Stimulated activated CD8-positive, alpha-beta memory T cell treated with anti-CD3 and anti-CD28 coated beads, Interleukin-2, amount 100 ng/mL, for 1 hour (primary cell): ENCODE measurements at regions not wholly inside any gene's neighbourhood (a gene's known extent, or its start where the extent isn't known, plus 50 kb on each side); places are given as distances from the start of the nearest gene placed in this dataset.
"Not testable (repeated sequence)": the region's sequence is repeated elsewhere in the genome, so short reads cannot be mapped to it uniquely, and the experiment has no call there.

Experiments
- DNase-seq, 2 donors: peaks; one replicate each; pipeline ENCODE4 v3.0.0-alpha.2; 2020; ENCODE audit warnings: low read depth in 2 of 2

DNA sequence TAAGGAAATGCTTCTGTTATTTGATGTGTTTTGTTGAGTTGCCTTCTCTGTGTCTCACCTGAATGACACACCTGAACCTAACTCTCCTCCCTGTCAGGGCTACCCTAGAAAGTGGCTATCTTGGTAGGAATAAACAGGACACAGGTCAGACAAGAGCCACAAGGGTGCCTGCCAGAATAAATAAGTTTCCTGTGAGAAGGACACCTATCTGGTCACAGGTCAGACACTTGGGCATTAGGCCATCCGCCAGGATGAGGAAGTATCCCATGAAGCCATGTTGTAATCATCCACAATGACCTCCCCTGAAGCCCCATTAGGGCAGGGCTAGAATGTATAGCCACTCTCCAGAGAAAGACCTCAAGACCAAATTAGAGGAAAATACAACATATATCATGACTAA, 318.8 kb downstream of the ZNF674 start:
- DNase-seq: no peak

- DNase-seq: not testable (repeated sequence)
These were observed 321.7 kb downstream of the ZNF674 start for GRCh38 chrX:46223499-46223898.

DNA sequence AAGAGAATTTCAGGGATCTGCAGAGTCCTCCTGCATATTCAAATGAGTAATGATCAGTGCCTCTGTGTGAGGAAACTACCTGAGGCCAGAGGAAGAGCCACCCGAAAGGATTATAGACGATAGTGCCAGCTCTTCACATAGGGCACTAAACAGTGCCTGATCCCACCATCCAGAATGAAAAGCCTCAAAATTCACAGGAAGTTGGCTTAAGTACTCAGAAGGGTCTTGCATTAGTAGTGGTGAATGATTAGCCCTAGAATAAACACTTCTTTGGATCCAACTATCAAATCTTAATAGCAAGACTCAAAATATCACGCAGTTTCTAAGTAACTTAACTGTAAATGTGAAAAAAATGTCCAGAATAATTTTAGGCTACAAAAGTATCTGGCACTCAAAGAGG, 324.4 kb downstream of the ZNF674 start:
- no peak for DNase-seq

DNA sequence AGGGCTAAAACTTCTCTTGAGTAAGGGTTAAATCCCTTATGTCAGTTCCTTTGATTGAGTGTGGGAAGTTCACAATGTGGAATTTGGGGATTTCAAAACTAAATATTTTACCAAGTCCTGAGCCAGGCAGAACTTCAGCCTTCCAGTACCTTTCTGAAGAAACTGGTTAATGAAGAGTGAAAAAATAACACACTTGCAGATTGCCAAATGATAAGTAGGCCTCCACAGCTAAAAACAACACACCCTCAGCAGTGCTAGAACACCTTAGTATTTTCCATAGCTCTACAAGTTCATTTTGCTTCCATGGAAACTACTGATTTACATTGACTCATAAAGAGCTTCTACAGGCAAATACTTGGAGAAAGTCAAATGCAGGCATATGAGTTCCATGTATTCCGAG, 326.8 kb downstream of the ZNF674 start:
- DNase-seq: no peak

- no peak for DNase-seq
These were observed 328.8 kb downstream of the ZNF674 start for GRCh38 chrX:46216406-46216805.

GRCh38 chrX:46211079-46211478, 334.1 kb downstream of the ZNF674 start:
- no peak for DNase-seq

DNA sequence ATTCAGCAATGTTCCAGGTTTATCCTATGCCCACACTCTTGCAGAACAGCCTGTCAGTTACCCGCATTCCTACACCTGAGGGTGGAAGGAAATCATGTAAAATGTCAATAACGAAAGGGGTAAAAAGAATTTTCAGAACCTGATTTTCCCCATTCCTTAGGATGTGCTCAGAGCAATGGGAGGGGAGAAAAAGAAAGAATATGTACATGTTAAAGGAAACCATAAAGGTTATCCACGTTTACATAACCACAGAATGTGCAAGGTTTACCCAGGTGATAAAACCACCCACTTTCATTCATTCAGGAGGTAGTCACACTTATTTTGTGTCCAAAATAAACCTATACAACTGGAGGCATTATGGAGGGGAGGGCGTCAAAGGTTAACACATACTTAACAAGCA, 335.5 kb downstream of the ZNF674 start:
- DNase-seq: no peak

- no peak for DNase-seq
These were observed 336.2 kb downstream of the ZNF674 start for GRCh38 chrX:46209037-46209436.

DNA sequence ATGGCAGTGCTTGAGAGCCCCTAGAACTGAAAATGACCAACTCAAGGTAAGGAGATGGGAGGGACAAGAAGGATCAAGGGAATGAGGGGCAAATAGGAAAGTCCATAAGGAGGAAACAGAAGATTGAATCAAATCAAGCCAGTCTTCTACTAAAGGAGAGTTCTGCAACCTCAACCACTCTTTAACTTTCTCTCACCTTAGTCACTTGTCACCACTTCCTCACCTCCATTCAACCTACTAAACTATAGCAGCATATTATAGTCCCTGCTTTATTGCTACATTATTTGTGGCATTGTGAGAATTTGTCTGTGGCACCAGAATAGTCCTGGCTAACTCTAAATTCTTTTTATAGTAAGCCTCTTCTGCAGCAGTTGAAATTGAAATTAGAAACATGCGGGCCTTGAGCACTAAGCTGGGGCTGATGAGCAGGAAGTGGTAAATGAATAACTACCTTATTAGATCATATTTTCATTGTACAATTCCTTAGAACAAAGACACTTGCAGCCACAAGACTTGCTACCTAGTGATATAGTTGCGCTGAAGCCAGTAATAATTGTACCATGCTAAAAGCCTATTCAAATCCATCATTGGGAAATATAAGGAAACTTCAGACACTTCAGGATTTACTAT, 336.9 kb downstream of the ZNF674 start:
- no peak for DNase-seq

DNA sequence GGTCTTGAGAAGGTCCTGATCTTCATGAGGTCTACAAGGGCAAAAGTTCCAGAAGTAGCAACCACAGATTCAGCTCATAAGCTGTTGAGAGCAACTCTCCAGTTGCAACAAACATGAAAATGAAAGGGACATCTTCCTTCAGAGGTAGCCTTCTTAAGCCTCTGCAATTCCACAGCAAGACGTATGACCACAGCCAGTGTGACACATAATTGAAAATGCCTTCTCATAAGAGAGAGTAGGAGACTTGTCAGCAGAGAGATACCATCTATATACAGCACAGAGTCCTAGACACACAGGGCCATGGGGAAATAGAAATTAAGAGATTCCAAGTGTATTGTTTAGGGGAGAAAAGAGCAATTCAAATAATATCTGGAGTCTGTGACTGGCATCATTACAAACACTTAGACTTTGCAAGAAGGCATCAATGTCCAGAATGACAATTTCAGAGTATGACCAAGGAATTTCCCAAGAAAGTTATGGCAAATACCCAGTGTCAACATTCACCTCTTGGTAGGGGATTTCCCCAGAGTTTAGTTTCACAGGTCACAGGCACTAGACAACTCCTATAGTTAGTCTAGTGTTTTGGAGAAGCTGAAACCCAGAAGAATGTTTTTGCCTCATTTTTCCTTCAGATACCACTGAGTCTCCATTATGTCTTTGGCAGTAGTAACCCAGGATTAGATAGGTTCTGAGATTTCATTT, 340.3 kb downstream of the ZNF674 start:
- DNase-seq: no peak

DNA sequence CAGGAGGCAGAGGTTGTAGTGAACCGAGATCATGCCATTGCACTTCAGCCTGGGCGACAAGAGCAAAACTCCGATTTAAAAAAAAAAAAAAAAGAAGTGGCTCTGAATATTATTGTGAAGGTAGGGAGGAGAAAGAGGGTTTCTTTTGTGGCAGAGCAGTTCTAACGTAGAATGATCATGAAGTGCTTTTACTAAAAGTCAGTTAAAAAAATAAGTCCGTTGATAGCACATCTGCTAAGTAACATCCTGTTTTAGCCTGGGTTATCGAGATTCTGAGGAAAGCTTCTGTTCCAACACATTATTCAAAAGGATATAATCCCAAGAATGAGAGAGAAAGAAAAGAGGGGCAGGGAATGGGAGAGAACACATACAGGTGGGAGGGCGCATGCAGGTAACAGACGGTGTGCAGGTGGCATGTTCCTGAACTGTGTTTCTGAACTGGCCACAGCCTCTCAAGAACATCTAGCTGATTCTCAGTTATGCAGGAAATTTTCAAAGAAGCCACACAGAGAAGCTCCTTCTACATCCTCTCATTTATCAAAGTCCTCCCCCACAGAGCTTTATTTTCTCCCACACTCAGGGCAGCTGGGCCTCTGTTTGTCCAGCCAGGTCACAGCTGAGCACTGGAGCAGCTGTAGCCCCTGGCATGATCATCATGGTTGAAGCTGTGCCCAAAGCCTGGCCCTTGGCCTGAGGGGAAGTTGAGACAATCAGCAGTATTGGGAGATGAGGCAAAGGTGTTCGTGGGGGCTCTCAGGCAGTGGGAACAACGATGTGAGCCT, 342.3 kb downstream of the ZNF674 start:
- DNase-seq: no peak

- DNase-seq: no peak
These were observed 344.8 kb downstream of the ZNF674 start for GRCh38 chrX:46200413-46200812.

DNA sequence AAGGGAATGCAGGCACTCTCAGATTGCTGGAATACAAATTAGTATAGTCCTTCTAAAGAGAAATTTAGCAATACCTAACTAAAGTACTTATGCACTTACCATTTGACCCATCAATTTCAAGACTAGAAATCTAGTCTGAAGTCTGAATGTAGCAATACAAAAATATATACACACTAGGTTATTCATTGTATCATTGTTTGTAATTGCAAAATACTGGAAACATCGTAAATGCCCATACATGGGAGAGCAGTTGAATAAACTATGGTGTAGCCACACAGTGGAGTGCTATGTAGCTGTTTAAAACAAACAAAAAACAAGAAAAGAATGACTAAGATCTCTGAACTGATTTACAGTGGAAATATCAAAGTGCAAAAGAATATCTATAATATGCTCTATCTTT, 346.4 kb downstream of the ZNF674 start:
- DNase-seq: no peak

DNA sequence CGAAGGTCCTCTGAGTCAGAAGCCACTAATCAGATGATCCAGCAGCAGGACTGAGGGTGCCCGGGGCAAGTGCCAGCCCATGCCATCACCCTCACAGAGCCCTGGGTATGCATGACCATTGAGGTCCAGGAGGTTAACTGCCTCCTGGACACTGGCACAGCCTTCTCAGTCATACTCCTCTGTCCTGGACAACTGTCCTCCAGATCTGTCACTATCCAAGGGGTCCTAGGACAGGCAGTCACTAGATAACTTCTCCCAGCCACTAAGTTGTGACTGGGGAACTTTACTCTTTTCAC, 358.5 kb downstream of the ZNF674 start:
- DNase-seq: not testable (repeated sequence)

- no peak for DNase-seq
These were observed 359.1 kb downstream of the ZNF674 start for GRCh38 chrX:46185923-46186810.

- DNase-seq: no peak
These were observed 360.5 kb downstream of the ZNF674 start for GRCh38 chrX:46184749-46185148.

GRCh38 chrX:46180258-46180687, 364.9 kb downstream of the ZNF674 start:
- DNase-seq: no peak

- DNase-seq: no peak
These were observed 365.5 kb downstream of the ZNF674 start for GRCh38 chrX:46179748-46180147.

DNA sequence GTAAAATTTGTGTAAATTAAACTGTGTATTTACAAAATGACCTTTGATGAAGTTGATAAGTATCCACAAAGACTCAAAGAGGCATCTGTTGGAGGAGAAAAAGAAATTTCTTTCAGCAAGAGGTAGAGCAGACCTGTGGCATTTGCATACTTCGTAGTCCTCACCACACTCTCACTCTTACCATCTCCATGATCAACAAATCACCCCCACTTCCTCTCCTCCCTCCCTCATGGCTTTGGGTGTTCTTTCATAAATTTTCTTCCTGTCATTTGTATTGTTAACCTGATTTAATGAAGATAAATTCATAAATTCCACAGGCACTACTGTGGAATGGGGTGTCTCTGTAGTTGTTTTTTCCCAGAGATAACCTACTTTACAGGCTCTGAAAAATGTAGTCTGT, 366.5 kb downstream of the ZNF674 start:
- DNase-seq: no peak

DNA sequence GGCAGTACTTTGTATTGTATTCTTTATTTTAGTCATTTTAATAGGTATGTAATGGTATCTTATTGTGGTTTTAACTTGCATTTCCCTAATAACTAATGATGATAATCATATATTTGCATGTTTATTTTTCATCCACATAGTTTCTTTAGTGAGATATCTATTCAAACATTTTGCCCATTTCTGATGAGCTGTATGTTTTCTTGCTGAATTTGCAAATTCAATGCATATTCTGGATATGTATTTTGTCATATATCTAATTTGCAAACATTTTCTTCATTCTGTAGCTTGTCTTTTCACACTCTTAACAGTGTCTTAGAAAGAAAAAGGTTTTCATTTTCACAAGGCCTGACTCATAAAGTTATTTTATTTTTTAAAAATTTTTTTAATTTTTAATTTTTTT, 372.1 kb downstream of the ZNF674 start:
- DNase-seq: no peak

GRCh38 chrX:46171457-46171856, 373.8 kb downstream of the ZNF674 start:
- DNase-seq: not testable (repeated sequence)

DNA sequence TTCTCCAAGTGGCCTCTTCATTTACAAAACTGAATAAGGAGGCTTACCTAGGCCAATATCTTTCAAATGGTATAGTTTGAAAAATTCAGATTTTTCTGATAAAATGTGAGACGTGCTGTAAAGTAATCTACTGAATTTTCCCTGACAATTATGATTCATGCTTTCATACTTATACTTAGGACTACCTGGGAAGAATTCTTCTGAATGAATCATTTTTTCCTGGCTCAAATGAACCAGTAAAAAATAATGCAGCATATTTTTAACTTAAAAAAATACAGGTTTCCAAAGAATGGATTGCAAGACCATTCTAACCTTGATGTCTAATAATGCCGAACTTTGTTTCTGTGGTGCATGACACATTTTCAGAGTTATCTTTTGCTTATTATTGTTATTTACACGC, 375.4 kb downstream of the ZNF674 start:
- no peak for DNase-seq
